HFFc6 (cell line): ENCODE measurements at regions not wholly inside any gene's neighbourhood (a gene's known extent, or its start where the extent isn't known, plus 50 kb on each side); places are given as distances from the start of the nearest gene placed in this dataset.

Experiments used
- DNase-seq: peaks from one replicate; pipeline ENCODE4 v3.0.0-alpha.2; 2018
- H3K27ac Mint-ChIP-seq: 2 replicates; pipeline ENCODE4 v1.8.0; 2020; ENCODE audit warnings: mild to moderate bottlenecking, mixed read lengths
- H3K27me3 Mint-ChIP-seq: 2 replicates; pipeline ENCODE4 v1.8.0; 2021; ENCODE audit warnings: mild to moderate bottlenecking, moderate library complexity, mixed read lengths; ENCODE audit not compliant: insufficient read depth
- H3K36me3 Mint-ChIP-seq: 2 replicates; pipeline ENCODE4 v1.8.0; 2021; ENCODE audit warnings: low read depth, mixed read lengths
- H3K4me1 Mint-ChIP-seq: 2 replicates; pipeline ENCODE4 v1.8.0; 2020; ENCODE audit warnings: low read depth, mixed read lengths
- H3K4me3 Mint-ChIP-seq: 2 replicates; pipeline ENCODE4 v1.8.0; 2020; ENCODE audit warnings: mild to moderate bottlenecking, moderate library complexity, mixed read lengths
- H3K9me3 Mint-ChIP-seq: 2 replicates; pipeline ENCODE4 v1.8.0; 2020; ENCODE audit warnings: mild to moderate bottlenecking, mixed read lengths
- CTCF ChIP-seq: fragments of 200-600 bp; sonication (generic); IDR thresholded peaks from 2 replicates; pipeline ENCODE4 v1.5.0; 2021; ENCODE audit warnings: antibody characterized with exemption, mild to moderate bottlenecking

GRCh38 chr16:52634528-52634927 lies 87.6 kb upstream of the TOX3 start:
- Mint-ChIP-seq H3K36me3 (no peaks in the 10 kb centered on the region), H3K9me3 (peaks cover 61% of the 10 kb centered on the region), H3K27ac (no peak overlapping the region), H3K27me3 (no peaks in the 10 kb centered on the region; the same call in 1 of the 2 replicates), H3K4me3 (no peak overlapping the region), H3K4me1 (no peaks in the 10 kb centered on the region)
- TF ChIP-seq CTCF, result no peak
- no peak for DNase-seq

GRCh38 chr16:52634104-52634503 lies 87.2 kb upstream of the TOX3 start:
- H3K9me3 Mint-ChIP-seq, result peaks cover 64% of the 10 kb centered on the region
- H3K4me1 Mint-ChIP-seq, result no peaks in the 10 kb centered on the region
- no peak overlapping the region for H3K27ac Mint-ChIP-seq
- H3K27me3 Mint-ChIP-seq, result no peaks in the 10 kb centered on the region; the same call in 1 of the 2 replicates
- H3K36me3 Mint-ChIP-seq, result no peaks in the 10 kb centered on the region
- no peak overlapping the region for H3K4me3 Mint-ChIP-seq
- no peak for TF ChIP-seq CTCF
- no peak for DNase-seq

- no peaks in the 10 kb centered on the region for H3K4me1 Mint-ChIP-seq
- H3K27ac Mint-ChIP-seq, result no peak overlapping the region
- no peak for DNase-seq
- H3K4me3 Mint-ChIP-seq, result no peak overlapping the region
- peaks cover 63% of the 10 kb centered on the region for H3K9me3 Mint-ChIP-seq
- TF ChIP-seq CTCF, result no peak
- no peaks in the 10 kb centered on the region for H3K27me3 Mint-ChIP-seq
- H3K36me3 Mint-ChIP-seq, result no peaks in the 10 kb centered on the region
Measured at GRCh38 chr16:52633230-52633629, 86.3 kb upstream of the TOX3 start.

- TF ChIP-seq CTCF, result no peak
- Mint-ChIP-seq H3K27ac (no peak overlapping the region), H3K4me3 (no peak overlapping the region), H3K27me3 (no peaks in the 10 kb centered on the region), H3K36me3 (no peaks in the 10 kb centered on the region), H3K9me3 (peaks cover 57% of the 10 kb centered on the region), H3K4me1 (no peaks in the 10 kb centered on the region)
- DNase-seq, result no peak
Measured at GRCh38 chr16:52631711-52632110, 84.8 kb upstream of the TOX3 start.

GRCh38 chr16:52630711-52631110 lies 83.8 kb upstream of the TOX3 start:
- Mint-ChIP-seq H3K27me3 (no peaks in the 10 kb centered on the region), H3K4me1 (no peaks in the 10 kb centered on the region), H3K9me3 (peaks cover 59% of the 10 kb centered on the region), H3K27ac (no peak overlapping the region), H3K4me3 (no peak overlapping the region), H3K36me3 (no peaks in the 10 kb centered on the region)
- DNase-seq, result no peak
- TF ChIP-seq CTCF, result no peak

- DNase-seq, result no peak
- no peaks in the 10 kb centered on the region; the same call in 1 of the 2 replicates for H3K27me3 Mint-ChIP-seq
- no peak for TF ChIP-seq CTCF
- peaks cover 61% of the 10 kb centered on the region for H3K9me3 Mint-ChIP-seq
- H3K27ac Mint-ChIP-seq, result no peak overlapping the region
- H3K4me3 Mint-ChIP-seq, result no peak overlapping the region
- H3K36me3 Mint-ChIP-seq, result no peaks in the 10 kb centered on the region
- no peaks in the 10 kb centered on the region for H3K4me1 Mint-ChIP-seq
Measured at GRCh38 chr16:52629296-52629695, 82.4 kb upstream of the TOX3 start.
